Stimulated activated CD8-positive, alpha-beta memory T cell treated with anti-CD3 and anti-CD28 coated beads, Interleukin-2, amount 100 ng/mL, for 48 hours (primary cell): ENCODE measurements at regions not wholly inside any gene's neighbourhood (a gene's known extent, or its start where the extent isn't known, plus 50 kb on each side); places are given as distances from the start of the nearest gene placed in this dataset.

Experiments used
- DNase-seq, 2 donors: peaks; one replicate each; pipeline ENCODE4 v3.0.0-alpha.2; 2020; ENCODE audit warnings: low read depth in 2 of 2

GRCh38 chr9:8188723-8189407, 389.3 kb upstream of the DMAC1 start:
- DNase-seq, result peak in 1 of 2 donors; percentile 7

DNA sequence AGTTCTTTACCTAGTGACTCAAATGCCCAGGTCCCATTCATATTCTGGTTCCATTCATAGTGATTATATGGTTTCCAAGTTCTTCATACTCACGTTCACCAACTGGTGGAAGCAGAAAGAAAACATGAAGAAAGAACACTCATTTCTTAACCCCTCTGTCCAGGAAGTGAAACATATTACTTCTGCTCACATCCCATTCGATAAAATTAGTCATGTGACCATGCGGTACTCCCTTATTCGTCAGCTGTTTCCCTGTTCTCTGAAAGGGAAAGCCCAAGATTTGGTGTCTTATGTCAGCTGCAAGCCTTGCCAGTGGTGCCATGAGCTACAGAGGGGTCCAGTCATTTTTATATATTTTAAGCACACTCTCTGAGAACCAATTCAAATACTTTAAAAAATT, 387.0 kb upstream of the DMAC1 start:
- DNase-seq, result no peak

DNA sequence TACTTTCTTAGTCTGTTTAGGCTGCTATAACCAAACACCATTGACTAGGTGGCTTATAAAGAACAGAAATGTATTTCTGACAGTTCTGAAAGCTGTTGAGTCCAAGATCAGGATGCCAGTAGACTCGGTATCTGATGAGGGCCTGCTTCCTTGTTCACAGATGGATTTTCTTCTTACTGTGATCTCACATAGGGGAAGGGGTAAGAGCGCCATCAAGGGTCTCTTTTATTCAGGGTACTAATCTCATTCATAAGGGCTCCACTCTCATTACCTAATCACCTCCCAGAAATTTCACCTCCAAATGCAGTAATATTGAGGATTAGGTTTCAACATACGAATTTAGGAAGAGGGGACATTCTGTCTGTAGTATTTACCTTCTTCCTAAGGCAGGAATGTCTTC, 384.0 kb upstream of the DMAC1 start:
- no peak for DNase-seq

DNA sequence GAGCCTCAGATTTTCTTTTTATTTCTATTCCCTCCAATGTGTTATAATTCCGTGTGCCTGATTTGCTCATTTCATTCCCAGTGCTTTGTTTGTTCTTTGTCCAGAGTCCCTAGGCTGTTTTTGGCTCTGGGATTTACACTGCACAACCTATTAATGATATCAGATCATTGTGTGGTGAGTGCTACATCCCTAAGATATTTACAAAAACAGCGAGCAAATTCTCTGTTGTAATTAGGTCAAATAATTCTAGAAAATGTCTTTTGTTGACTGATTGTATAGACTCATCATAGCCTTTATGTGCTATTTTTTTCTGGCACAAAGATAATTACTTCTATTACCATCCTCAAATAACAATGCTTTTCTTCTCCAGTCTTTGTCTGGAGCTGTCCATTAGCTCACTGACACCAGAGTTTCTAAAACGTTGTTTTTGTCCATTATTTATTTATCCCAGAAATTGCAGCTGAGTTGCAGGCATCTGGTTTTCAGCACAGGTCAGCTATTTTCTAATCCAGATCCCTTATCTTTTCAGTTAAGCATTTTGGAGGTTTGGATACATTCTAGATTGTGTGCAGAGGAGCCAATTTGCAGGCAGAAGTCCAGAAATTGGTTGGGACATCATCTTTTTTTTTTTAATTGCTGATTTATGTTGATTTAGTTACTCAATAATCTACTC, 379.9 kb upstream of the DMAC1 start:
- DNase-seq, result no peak

GRCh38 chr9:8172000-8172399, 372.4 kb upstream of the DMAC1 start:
- no peak for DNase-seq

GRCh38 chr9:8168916-8169438, 369.4 kb upstream of the DMAC1 start:
- no peak for DNase-seq

DNA sequence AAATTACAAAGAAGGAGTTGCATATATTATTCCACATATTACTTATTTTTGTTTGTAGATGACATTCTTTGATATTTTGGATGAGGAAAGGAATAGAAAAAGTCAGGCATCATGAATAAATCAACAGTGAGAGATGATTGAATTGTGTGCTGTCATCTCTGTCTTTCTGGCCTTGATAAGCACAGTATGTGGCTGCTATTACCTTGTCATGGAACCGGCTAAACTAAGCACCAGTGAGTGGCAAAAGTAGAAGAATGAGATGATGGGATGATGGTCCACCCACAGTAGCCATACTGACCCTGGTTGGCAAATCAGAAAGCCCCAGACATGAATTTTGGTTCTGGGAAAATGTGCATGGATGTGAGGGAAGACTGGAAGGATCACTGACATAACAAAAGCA, 361.2 kb upstream of the DMAC1 start:
- no peak for DNase-seq

- no peak for DNase-seq
Observed at GRCh38 chr9:8158574-8158973, 359.0 kb upstream of the DMAC1 start.

GRCh38 chr9:8157683-8158324, 358.2 kb upstream of the DMAC1 start:
- no peak for DNase-seq

- DNase-seq, result no peak
Observed at GRCh38 chr9:8156346-8156745, 356.8 kb upstream of the DMAC1 start.

DNA sequence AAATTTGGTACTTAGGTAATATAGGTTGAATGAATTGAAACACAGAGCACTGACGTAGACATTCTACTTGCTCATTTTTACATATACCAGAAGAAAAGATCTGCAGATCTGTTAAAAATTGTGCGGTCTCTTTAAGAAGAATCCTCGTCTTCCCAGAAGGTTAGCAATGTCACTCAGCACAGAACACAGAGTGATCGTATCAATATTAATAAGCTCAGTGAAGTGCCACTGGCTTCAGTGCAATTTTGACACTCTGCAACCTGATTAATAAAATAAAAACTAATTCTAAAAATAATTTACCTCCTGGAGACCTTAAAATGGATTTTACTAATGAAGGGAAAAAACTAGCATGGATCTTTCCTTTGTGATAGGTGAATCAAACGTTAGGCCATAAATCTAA, 356.1 kb upstream of the DMAC1 start:
- DNase-seq, result no peak

DNA sequence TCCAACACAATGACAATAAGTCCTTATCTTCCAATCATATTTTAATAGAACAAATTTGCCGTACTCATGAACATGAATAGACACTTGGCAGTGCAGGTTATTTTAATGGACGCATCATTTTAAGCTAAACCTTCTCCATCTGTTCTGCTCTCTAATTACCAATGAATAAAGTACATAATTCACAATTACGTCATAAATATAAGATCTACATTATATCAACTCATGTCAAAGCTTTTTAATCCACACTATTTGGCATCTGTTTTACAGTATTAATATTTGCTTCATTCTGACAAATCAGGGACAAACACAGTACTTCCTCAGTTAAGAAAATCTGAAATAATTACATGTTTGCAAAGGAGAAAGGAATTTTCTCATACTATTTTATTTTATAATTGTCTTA, 344.1 kb upstream of the DMAC1 start:
- no peak for DNase-seq

DNA sequence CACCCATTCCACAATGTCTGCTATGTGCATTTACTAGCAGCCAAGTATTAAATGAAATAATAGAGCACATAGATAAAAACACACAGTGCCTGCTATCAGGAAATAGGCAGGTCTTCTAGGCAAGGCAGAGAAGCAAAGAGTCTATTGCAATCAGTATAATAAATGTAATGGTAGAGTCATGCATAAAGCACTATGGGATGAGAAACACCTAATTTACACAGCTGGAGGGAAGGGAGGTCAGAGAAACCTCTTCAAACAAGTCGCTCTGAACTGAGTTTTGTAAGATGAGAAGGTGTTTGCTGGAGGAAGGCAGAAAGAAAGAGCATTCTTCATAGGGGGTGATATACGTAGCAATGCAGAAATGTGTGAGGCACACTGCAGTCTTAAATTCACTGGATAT, 341.0 kb upstream of the DMAC1 start:
- DNase-seq, result no peak

GRCh38 chr9:8139756-8140155, 340.2 kb upstream of the DMAC1 start:
- no peak for DNase-seq

- no peak for DNase-seq
Observed at GRCh38 chr9:8136477-8136876, 336.9 kb upstream of the DMAC1 start.

GRCh38 chr9:8134635-8135034, 335.1 kb upstream of the DMAC1 start:
- DNase-seq, result no peak

- no peak for DNase-seq
Observed at GRCh38 chr9:8133606-8134005, 334.0 kb upstream of the DMAC1 start.

- no peak for DNase-seq
Observed at GRCh38 chr9:8115570-8115969, 316.0 kb upstream of the DMAC1 start.

DNA sequence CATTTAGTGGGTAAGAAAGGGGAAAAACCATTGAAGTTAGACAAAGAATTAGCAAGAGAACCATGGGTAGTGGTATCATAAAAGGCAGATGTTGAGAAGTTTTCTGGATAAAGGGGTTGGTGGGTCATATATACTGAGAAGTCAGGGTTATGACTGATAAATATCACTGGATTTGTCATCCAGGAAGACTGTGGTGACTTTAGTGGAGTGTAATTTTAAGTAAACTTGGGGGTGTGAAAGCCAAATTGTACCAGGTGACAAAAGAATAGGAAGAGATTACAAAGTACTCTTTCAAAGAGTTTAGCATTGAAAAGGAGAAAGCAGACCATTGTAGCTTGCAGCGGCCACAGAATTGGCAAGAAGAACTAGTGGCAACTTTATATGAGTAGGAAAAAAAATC, 315.2 kb upstream of the DMAC1 start:
- no peak for DNase-seq

GRCh38 chr9:8106362-8106761, 306.8 kb upstream of the DMAC1 start:
- no peak for DNase-seq

- no peak for DNase-seq
Observed at GRCh38 chr9:8101607-8102006, 302.0 kb upstream of the DMAC1 start.

- DNase-seq, result no peak
Observed at GRCh38 chr9:8096091-8096490, 296.5 kb upstream of the DMAC1 start.

- DNase-seq, result no peak
Observed at GRCh38 chr9:8095672-8096086, 296.1 kb upstream of the DMAC1 start.
